Transverse colon (tissue), 4 donors: ENCODE measurements at regions not wholly inside any gene's neighbourhood (a gene's known extent, or its start where the extent isn't known, plus 50 kb on each side); places are given as distances from the start of the nearest gene placed in this dataset.

Source experiments
- EP300 ChIP-seq: sonication (generic); formaldehyde crosslinking; IDR thresholded peaks from one replicate; pipeline ENCODE4 v1.6.1; 2017; ENCODE audit warnings: antibody characterized with exemption, low read depth
- POLR2A ChIP-seq: fragments of 450-650 bp; IDR thresholded peaks from one replicate; pipeline ENCODE4 v1.6.1; 2016; ENCODE audit warnings: antibody characterized with exemption, mild to moderate bottlenecking, moderate library complexity
- POLR2AphosphoS5 ChIP-seq, 3 donors: sonication (generic); formaldehyde crosslinking; IDR thresholded peaks; one replicate each; pipeline ENCODE4 v1.6.1; 2016; ENCODE audit warnings: antibody characterized with exemption in 3 of 3
- TF ChIP-seq, protein P1 (sequence below), 5 experiments: fragments of 200-600 bp in 3 of 5; fragments of 450-650 bp in 2 of 5; sonication (generic) in 3 of 5; IDR thresholded peaks; 1 replicate in 2 of 5; 2 replicates in 3 of 5; pipeline ENCODE4 v1.5.1; 2016 to 2017; ENCODE audit warnings: antibody characterized with exemption in 5 of 5, inconsistent platforms in 3 of 5, mild to moderate bottlenecking in 2 of 5, moderate library complexity in 1 of 5

DNA sequence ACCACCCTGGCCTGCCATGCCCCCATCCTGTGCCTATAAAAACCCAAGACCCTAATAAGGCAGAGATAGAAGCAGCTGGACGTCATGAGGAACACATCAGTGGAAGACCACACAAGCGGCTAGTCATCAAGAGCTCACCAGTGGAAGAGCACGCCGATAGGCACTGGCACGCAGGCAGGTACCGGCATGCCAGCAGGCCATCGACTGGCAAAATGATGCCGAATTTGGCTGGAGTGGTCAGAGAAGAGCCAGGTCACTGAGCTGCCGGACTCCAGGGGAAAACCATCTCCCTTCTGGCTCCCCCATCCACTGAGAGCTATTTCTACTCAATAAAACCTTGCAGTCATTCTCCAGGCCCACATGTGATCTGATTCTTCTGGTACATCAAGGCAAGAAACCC, 227.6 kb upstream of the EXOC2 start:
- TF ChIP-seq, protein P1, sequence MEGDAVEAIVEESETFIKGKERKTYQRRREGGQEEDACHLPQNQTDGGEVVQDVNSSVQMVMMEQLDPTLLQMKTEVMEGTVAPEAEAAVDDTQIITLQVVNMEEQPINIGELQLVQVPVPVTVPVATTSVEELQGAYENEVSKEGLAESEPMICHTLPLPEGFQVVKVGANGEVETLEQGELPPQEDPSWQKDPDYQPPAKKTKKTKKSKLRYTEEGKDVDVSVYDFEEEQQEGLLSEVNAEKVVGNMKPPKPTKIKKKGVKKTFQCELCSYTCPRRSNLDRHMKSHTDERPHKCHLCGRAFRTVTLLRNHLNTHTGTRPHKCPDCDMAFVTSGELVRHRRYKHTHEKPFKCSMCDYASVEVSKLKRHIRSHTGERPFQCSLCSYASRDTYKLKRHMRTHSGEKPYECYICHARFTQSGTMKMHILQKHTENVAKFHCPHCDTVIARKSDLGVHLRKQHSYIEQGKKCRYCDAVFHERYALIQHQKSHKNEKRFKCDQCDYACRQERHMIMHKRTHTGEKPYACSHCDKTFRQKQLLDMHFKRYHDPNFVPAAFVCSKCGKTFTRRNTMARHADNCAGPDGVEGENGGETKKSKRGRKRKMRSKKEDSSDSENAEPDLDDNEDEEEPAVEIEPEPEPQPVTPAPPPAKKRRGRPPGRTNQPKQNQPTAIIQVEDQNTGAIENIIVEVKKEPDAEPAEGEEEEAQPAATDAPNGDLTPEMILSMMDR (IDR thresholded peaks at IDR 0.05), result no peak
- no peak for TF ChIP-seq POLR2AphosphoS5 (IDR thresholded peaks at IDR 0.05)
- TF ChIP-seq EP300, result no peak
- TF ChIP-seq POLR2A, result no peak
